RWPE2 (cell line): ENCODE measurements at regions not wholly inside any gene's neighbourhood (a gene's known extent, or its start where the extent isn't known, plus 50 kb on each side); places are given as distances from the start of the nearest gene placed in this dataset.

ENCODE experiments used
- ATAC-seq: fragments of 200-7000 bp; cut with Tn5 transposase; 3 replicates; pipeline ENCODE4 v1.9.1; 2021; ENCODE audit warnings: low read depth
- DNase-seq: peaks from one replicate; pipeline ENCODE4 v3.0.0-alpha.2; 2020; ENCODE audit warnings: low spot score
- H3K27ac ChIP-seq: fragments of 450-650 bp; 2 replicates; pipeline ENCODE4 v1.5.1; 2017; ENCODE audit warnings: mild to moderate bottlenecking; ENCODE audit not compliant: poor library complexity, severe bottlenecking
- H3K27me3 ChIP-seq: fragments of 250-450 bp; sonication (Bioruptor Pico); 2 replicates; pipeline ENCODE4 v1.5.1; 2021; ENCODE audit warnings: mild to moderate bottlenecking, moderate library complexity; ENCODE audit not compliant: insufficient read depth, poor library complexity, severe bottlenecking
- H3K36me3 ChIP-seq: fragments of 250-450 bp; sonication (Bioruptor Pico); 2 replicates; pipeline ENCODE4 v1.5.1; 2020; ENCODE audit warnings: low read depth, mild to moderate bottlenecking, moderate library complexity
- H3K4me1 ChIP-seq: fragments of 250-450 bp; sonication (Bioruptor Pico); 2 replicates; pipeline ENCODE4 v1.5.1; 2021; ENCODE audit warnings: mild to moderate bottlenecking, moderate library complexity; ENCODE audit not compliant: insufficient read depth, poor library complexity, severe bottlenecking
- H3K4me3 ChIP-seq: fragments of 250-450 bp; sonication (Bioruptor Pico); 2 replicates; pipeline ENCODE4 v1.5.1; 2021; ENCODE audit warnings: mild to moderate bottlenecking, moderate library complexity; ENCODE audit not compliant: severe bottlenecking
- H3K9me3 ChIP-seq: fragments of 250-450 bp; sonication (Bioruptor Pico); 2 replicates; pipeline ENCODE4 v1.5.1; 2021; ENCODE audit warnings: mild to moderate bottlenecking, moderate library complexity; ENCODE audit not compliant: severe bottlenecking
- TF ChIP-seq, protein P1 (sequence below): fragments of 450-650 bp; IDR thresholded peaks from one replicate; pipeline ENCODE4 v1.5.1; 2017; ENCODE audit warnings: mild to moderate bottlenecking, moderate library complexity; ENCODE audit not compliant: poor library complexity, severe bottlenecking

DNA sequence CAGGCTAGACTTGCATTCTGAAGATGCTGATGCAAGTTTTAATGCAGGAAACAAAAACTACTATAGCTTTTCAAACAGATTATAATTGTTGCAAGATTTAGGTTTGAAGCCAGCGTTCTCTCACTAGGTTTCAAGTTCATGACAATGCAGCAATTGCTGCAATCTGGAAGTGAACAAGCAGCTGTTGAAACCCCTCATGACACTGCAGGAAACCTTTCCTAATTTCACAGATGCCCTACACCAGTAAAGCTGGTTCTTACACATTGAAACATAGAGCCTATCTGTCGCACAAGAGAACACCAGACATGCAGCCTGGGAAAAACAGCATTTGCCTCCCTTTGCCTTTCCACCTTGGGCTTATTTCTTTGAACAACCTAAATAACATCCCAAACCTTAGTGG lies 1737.2 kb upstream of the MIR17HG start:
- TF ChIP-seq, protein P1, sequence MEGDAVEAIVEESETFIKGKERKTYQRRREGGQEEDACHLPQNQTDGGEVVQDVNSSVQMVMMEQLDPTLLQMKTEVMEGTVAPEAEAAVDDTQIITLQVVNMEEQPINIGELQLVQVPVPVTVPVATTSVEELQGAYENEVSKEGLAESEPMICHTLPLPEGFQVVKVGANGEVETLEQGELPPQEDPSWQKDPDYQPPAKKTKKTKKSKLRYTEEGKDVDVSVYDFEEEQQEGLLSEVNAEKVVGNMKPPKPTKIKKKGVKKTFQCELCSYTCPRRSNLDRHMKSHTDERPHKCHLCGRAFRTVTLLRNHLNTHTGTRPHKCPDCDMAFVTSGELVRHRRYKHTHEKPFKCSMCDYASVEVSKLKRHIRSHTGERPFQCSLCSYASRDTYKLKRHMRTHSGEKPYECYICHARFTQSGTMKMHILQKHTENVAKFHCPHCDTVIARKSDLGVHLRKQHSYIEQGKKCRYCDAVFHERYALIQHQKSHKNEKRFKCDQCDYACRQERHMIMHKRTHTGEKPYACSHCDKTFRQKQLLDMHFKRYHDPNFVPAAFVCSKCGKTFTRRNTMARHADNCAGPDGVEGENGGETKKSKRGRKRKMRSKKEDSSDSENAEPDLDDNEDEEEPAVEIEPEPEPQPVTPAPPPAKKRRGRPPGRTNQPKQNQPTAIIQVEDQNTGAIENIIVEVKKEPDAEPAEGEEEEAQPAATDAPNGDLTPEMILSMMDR, result no peak
- Histone ChIP-seq H3K4me3 (no peak overlapping the region), H3K9me3 (no peaks in the 10 kb centered on the region), H3K4me1 (no peaks in the 10 kb centered on the region), H3K27me3 (no peaks in the 10 kb centered on the region), H3K27ac (no peak overlapping the region), H3K36me3 (no peaks in the 10 kb centered on the region)
- no peak for ATAC-seq
- no peak for DNase-seq

GRCh38 chr13:89610881-89611280 lies 1736.6 kb upstream of the MIR17HG start:
- TF ChIP-seq, protein P1, result no peak
- no peaks in the 10 kb centered on the region for H3K27me3 ChIP-seq
- H3K9me3 ChIP-seq, result no peaks in the 10 kb centered on the region
- ATAC-seq, result no peak
- no peak for DNase-seq
- no peak overlapping the region for H3K4me3 ChIP-seq
- no peaks in the 10 kb centered on the region for H3K36me3 ChIP-seq
- no peak overlapping the region for H3K27ac ChIP-seq
- no peaks in the 10 kb centered on the region for H3K4me1 ChIP-seq

- Histone ChIP-seq H3K27ac (no peak overlapping the region), H3K27me3 (no peaks in the 10 kb centered on the region), H3K4me3 (no peak overlapping the region), H3K4me1 (no peaks in the 10 kb centered on the region), H3K9me3 (no peaks in the 10 kb centered on the region), H3K36me3 (no peaks in the 10 kb centered on the region)
- TF ChIP-seq, protein P1, result no peak
- ATAC-seq (peak; percentile 57; the same call in 2 of the 3 replicates), DNase-seq (no peak)
Measured at GRCh38 chr13:89627996-89628395, 1719.5 kb upstream of the MIR17HG start.

DNA sequence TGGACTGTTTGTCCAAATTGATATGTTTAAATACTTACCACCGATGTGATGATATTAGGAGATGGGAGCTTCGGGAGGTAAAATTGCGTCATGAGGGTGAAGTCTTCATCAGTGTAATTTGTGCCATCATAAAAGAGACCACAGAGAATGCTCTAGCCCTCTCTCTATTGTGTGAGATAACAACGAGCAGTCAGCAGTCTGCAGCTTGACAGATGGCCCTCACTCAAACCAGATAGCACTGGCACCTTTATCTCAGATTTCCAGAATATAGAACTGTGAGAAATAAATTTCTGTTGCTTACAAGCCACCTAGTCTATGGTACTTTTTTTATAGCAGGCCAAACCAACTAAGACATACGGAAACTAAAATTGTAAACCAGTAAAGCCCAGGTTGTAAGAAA lies 1718.9 kb upstream of the MIR17HG start:
- Histone ChIP-seq H3K27me3 (no peaks in the 10 kb centered on the region), H3K36me3 (no peaks in the 10 kb centered on the region), H3K9me3 (no peaks in the 10 kb centered on the region), H3K27ac (no peak overlapping the region), H3K4me3 (no peak overlapping the region), H3K4me1 (no peaks in the 10 kb centered on the region)
- no peak for ATAC-seq
- TF ChIP-seq, protein P1, result no peak
- DNase-seq, result no peak

DNA sequence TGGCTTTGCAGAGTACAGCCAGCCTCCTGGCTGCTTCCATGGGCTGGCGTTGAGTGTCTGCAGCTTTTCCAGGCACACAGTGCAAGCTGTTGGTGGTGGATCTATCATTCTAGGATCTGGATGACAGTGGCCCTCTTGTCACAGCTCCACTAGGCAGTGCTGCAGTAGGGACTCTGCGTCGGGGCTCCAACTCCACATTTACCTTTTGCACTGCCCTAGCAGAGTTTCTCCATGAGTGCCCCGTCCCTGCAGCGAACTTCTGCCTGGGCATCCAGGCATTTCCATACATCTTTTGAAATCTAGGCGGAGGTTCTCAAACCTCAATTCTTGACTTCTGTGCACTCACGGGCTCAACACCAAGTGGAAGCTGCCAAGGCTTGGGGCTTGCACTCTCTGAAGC lies 1697.3 kb upstream of the MIR17HG start:
- DNase-seq, result no peak
- no peak overlapping the region for H3K4me3 ChIP-seq
- no peaks in the 10 kb centered on the region for H3K36me3 ChIP-seq
- H3K9me3 ChIP-seq, result no peaks in the 10 kb centered on the region
- H3K27ac ChIP-seq, result no peak overlapping the region
- H3K27me3 ChIP-seq, result no peaks in the 10 kb centered on the region
- ATAC-seq, result no peak
- no peaks in the 10 kb centered on the region for H3K4me1 ChIP-seq
- TF ChIP-seq, protein P1, result no peak
